ENCODE measurements at regions not wholly inside any gene's neighbourhood (a gene's known extent, or its start where the extent isn't known, plus 50 kb on each side); places are given as distances from the start of the nearest gene placed in this dataset.
"Not testable (repeated sequence)": the region's sequence is repeated elsewhere in the genome, so short reads cannot be mapped to it uniquely, and the experiment has no call there.

DNA sequence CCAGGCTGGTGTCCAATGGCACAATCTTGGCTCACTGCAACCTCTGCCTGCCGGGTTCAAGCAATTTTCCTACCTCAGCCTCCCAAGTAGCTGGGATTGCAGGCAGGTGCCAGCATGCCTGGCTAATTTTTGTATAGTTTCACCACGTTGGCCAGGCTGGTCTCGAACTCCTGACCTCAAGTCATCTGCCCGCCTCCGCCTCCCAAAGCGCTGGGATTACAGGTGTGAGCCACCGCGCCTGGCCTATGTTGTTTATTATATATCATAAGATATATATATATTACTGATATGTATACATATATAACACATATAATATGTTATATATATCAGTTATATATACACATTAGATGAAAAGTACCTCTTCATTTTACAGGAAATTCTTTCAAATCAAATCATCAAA lies 914.7 kb downstream of the FOXD4L5 start:
- TF ChIP-seq, protein P1, sequence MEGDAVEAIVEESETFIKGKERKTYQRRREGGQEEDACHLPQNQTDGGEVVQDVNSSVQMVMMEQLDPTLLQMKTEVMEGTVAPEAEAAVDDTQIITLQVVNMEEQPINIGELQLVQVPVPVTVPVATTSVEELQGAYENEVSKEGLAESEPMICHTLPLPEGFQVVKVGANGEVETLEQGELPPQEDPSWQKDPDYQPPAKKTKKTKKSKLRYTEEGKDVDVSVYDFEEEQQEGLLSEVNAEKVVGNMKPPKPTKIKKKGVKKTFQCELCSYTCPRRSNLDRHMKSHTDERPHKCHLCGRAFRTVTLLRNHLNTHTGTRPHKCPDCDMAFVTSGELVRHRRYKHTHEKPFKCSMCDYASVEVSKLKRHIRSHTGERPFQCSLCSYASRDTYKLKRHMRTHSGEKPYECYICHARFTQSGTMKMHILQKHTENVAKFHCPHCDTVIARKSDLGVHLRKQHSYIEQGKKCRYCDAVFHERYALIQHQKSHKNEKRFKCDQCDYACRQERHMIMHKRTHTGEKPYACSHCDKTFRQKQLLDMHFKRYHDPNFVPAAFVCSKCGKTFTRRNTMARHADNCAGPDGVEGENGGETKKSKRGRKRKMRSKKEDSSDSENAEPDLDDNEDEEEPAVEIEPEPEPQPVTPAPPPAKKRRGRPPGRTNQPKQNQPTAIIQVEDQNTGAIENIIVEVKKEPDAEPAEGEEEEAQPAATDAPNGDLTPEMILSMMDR (conservative IDR thresholded peaks at IDR 0.05) = not testable (repeated sequence)
- TF ChIP-seq EZH2 (IDR thresholded peaks at IDR 0.05; ENCODE audit: low read depth) = not testable (repeated sequence)

Data from PC-9 (cell line).